ENCODE measurements at regions not wholly inside any gene's neighbourhood (a gene's known extent, or its start where the extent isn't known, plus 50 kb on each side); places are given as distances from the start of the nearest gene placed in this dataset.

DNA sequence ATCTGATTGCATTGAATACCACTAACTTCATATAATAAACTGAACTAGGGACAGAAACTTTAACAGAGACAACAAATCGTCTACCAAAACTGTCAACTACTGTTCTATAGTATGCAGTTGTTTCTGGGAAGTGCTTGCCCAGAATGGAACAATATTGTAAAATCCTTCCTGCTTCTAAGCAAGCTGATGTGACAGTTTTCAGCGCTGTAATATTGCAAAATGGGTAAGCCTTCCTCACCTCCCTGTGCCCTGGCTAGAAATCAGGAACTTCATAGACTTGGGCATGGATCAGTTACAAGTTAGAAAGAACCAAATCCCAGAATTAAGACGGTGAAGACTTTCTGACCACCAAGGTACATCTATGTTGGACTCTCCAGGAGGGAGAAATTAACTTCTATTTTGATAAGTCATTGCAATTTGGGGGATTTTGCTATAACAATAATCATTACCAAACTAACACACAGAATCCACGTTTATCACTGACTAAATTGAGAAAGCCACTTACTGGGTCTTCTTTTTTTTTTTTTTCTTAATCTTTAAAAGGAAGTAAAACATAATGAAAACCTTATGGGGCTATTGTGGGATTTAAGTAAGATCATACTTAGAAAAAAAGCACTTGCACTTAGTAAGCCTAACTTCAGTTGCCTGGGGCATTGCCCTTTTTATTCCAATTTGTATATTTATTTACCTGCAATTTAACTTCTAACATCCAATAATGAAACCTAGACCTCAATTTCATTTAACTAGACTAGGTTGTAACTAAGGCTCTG lies 261.5 kb downstream of the TRIB2 start:
- no peak for DNase-seq
- Histone ChIP-seq H3K4me1 (no peaks in the 10 kb centered on the region), H3K27me3 (no peaks in the 10 kb centered on the region), H3K9me3 (peaks cover 0 to 6% (median 0%) of the 10 kb centered on the region in 4 donors), H3K27ac (no peak overlapping the region), H3K36me3 (no peaks in the 10 kb centered on the region), H3K4me3 (no peak overlapping the region)
- TF ChIP-seq, protein P1, sequence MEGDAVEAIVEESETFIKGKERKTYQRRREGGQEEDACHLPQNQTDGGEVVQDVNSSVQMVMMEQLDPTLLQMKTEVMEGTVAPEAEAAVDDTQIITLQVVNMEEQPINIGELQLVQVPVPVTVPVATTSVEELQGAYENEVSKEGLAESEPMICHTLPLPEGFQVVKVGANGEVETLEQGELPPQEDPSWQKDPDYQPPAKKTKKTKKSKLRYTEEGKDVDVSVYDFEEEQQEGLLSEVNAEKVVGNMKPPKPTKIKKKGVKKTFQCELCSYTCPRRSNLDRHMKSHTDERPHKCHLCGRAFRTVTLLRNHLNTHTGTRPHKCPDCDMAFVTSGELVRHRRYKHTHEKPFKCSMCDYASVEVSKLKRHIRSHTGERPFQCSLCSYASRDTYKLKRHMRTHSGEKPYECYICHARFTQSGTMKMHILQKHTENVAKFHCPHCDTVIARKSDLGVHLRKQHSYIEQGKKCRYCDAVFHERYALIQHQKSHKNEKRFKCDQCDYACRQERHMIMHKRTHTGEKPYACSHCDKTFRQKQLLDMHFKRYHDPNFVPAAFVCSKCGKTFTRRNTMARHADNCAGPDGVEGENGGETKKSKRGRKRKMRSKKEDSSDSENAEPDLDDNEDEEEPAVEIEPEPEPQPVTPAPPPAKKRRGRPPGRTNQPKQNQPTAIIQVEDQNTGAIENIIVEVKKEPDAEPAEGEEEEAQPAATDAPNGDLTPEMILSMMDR (IDR thresholded peaks at IDR 0.05), result no peak
- TF ChIP-seq POLR2A (IDR thresholded peaks at IDR 0.05), result no peak

DNA sequence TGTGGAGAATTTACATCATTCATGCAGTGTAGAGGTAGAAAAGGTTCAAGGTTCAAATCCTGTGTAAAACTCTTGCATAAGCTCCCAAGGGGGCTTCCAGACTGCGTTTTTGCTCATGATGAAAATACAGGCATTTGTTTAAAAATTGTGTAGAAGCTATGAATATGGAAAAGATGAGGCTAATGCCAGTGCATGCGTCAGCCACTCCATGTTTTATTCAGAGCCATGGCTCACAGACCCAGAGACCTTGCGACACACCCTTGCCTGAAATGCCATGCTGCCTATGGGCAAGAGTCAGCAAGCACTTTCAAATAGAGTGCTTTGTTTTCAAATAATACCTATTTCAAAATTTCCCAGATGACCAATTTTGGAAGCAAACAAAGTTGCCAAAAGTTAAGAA lies 262.3 kb downstream of the TRIB2 start:
- Histone ChIP-seq H3K27me3 (no peaks in the 10 kb centered on the region), H3K4me1 (no peaks in the 10 kb centered on the region), H3K36me3 (no peaks in the 10 kb centered on the region), H3K27ac (no peak overlapping the region), H3K9me3 (no peaks in the 10 kb centered on the region), H3K4me3 (no peak overlapping the region)
- no peak for DNase-seq
- TF ChIP-seq POLR2A (IDR thresholded peaks at IDR 0.05), result no peak
- TF ChIP-seq, protein P1 (IDR thresholded peaks at IDR 0.05), result no peak

DNA sequence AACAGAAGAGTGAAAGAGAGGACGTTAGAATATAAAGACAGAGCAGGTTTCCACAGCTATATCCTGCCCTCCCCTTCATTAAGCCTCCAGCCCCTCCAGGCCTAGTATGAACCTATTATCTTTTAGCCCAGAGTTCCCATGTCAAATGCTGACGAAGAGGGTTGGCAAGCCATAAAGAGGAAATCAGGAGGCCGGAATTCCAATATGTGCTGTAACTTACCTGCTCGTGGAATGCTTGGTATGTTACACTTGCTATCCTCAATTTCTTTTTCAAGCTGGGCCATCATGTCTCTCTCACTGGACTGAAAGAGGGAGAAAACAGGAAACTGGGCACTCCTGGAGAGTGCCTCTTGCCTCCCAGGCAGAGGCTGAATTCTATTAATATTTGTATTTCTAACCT lies 264.1 kb downstream of the TRIB2 start:
- Histone ChIP-seq H3K27me3 (no peaks in the 10 kb centered on the region), H3K4me1 (no peaks in the 10 kb centered on the region), H3K4me3 (no peak overlapping the region), H3K36me3 (no peaks in the 10 kb centered on the region), H3K9me3 (no peaks in the 10 kb centered on the region), H3K27ac (no peak overlapping the region)
- DNase-seq, result no peak
- TF ChIP-seq, protein P1 (IDR thresholded peaks at IDR 0.05), result no peak
- TF ChIP-seq POLR2A (IDR thresholded peaks at IDR 0.05), result no peak

DNA sequence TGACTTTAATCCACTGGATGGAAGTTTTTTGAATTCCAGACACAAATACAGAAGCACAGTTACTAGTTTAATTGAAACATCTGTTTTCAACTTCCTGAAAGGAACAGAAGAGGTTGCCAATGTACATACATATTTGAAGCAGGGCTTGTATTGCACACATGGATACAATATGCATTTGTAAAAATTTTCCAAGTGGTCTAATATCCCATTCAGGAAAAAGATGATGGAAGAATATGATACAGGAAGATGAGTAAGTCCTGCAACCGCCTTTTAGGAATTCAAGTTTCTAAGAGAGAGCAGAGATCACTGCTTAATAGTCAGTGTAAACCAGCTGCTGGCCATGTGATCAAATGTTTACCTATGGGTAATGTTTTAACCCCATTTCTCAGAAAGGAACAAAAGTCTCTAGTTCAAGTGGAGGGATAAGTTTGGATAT lies 265.4 kb downstream of the TRIB2 start:
- no peak for DNase-seq
- H3K4me3 ChIP-seq, result no peak overlapping the region
- no peak overlapping the region for H3K27ac ChIP-seq
- H3K9me3 ChIP-seq, result no peaks in the 10 kb centered on the region
- TF ChIP-seq POLR2A (IDR thresholded peaks at IDR 0.05), result no peak
- TF ChIP-seq, protein P1 (IDR thresholded peaks at IDR 0.05), result no peak
- no peaks in the 10 kb centered on the region for H3K36me3 ChIP-seq
- no peaks in the 10 kb centered on the region for H3K4me1 ChIP-seq
- H3K27me3 ChIP-seq, result no peaks in the 10 kb centered on the region

DNA sequence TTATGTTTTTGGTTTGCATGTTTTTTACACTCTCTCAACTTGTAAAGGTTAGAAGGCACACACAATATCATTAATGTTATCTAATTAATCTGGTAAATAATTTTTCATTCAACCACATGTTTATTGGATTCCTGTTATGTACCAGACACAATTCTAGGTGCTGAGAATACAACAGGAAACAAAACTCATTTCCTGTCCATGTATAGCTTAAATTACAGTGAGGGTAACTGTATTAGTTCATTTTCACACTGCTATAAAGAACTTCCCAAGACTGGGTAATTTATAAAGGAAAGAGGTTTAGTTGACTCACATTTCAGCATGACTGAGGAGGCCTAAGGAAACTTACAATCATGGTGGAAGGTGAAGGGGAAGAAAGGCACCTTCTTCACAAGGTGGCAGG lies 270.5 kb downstream of the TRIB2 start:
- H3K27me3 ChIP-seq, result no peaks in the 10 kb centered on the region
- H3K4me3 ChIP-seq, result no peak overlapping the region
- no peaks in the 10 kb centered on the region for H3K36me3 ChIP-seq
- TF ChIP-seq POLR2A (IDR thresholded peaks at IDR 0.05), result no peak
- TF ChIP-seq, protein P1 (IDR thresholded peaks at IDR 0.05), result no peak
- no peak for DNase-seq
- H3K4me1 ChIP-seq, result no peaks in the 10 kb centered on the region
- no peaks in the 10 kb centered on the region for H3K9me3 ChIP-seq
- H3K27ac ChIP-seq, result no peak overlapping the region

All from Peyer's patch (tissue), 4 donors.